IMR-90 (cell line): ENCODE measurements at regions not wholly inside any gene's neighbourhood (a gene's known extent, or its start where the extent isn't known, plus 50 kb on each side); places are given as distances from the start of the nearest gene placed in this dataset.

ENCODE experiments used
- ATAC-seq: fragments of 200-7000 bp; cut with Tn5 transposase; 2 replicates; pipeline ENCODE4 v1.9.1; 2020; ENCODE audit warnings: low read depth, mild to moderate bottlenecking, moderate library complexity
- BruUV-seq: library from RNA; stranded (reverse); fragments of 400-500 nt; replicated peaks from 2 replicates; lab custom pipeline; 2021; lab: Mats Ljungman, UMichigan
- CTCF ChIA-PET: fragments of 300-600 bp; formaldehyde crosslinking; extraction: SDS; loops from one replicate; lab custom pipeline; 2021; ENCODE audit warnings: antibody characterized with exemption; lab: Yijun Ruan, JAX
- POLR2A ChIA-PET: fragments of 300-600 bp; sonication (Branson Sonifier 250); formaldehyde crosslinking; loops from one replicate; lab custom pipeline; 2022; ENCODE audit warnings: antibody characterized with exemption; ENCODE audit not compliant: unreplicated experiment; lab: Charles Lee
- DNase-seq: peaks from one replicate; pipeline ENCODE4 v3.0.0; 2013
- H2AFZ ChIP-seq: replicated peaks from 2 replicates; pipeline ENCODE3; 2013; ENCODE audit warnings: low read length, mild to moderate bottlenecking; ENCODE audit not compliant: poor library complexity
- H2AK5ac ChIP-seq: 2 replicates; pipeline ENCODE4 v1.6.1; 2013; ENCODE audit warnings: low read depth, low read length, inconsistent platforms
- H2AK9ac ChIP-seq: replicated peaks from 2 replicates; pipeline ENCODE3; 2013; ENCODE audit warnings: mild to moderate bottlenecking, low read depth, low read length, moderate library complexity; ENCODE audit not compliant: poor library complexity
- H2BK120ac ChIP-seq: 2 replicates; pipeline ENCODE4 v1.6.1; 2013; ENCODE audit warnings: low read depth, low read length, inconsistent platforms
- H2BK15ac ChIP-seq: 3 replicates; pipeline ENCODE4 v1.6.1; 2013; ENCODE audit warnings: low read depth, low read length, inconsistent platforms
- H2BK20ac ChIP-seq: 2 replicates; pipeline ENCODE4 v1.6.1; 2013; ENCODE audit warnings: low read depth, mild to moderate bottlenecking, inconsistent platforms, low read length, moderate library complexity
- H2BK5ac ChIP-seq: 2 replicates; pipeline ENCODE4 v1.6.1; 2013; ENCODE audit warnings: mild to moderate bottlenecking, low read depth, low read length, inconsistent platforms; ENCODE audit not compliant: poor library complexity, severe bottlenecking
- H3K14ac ChIP-seq: replicated peaks from 2 replicates; pipeline ENCODE4 v1.6.1; 2013; ENCODE audit warnings: low read depth, low read length, inconsistent platforms
- H3K18ac ChIP-seq: 2 replicates; pipeline ENCODE4 v1.6.1; 2013; ENCODE audit warnings: low read depth, low read length, control low read depth
- H3K23ac ChIP-seq: 2 replicates; pipeline ENCODE4 v1.6.1; 2013; ENCODE audit warnings: low read depth, low read length, inconsistent platforms
- H3K27ac ChIP-seq: 2 replicates; pipeline ENCODE4 v1.5.1; 2013; ENCODE audit warnings: mild to moderate bottlenecking, control low read depth, low read length; ENCODE audit not compliant: insufficient read depth
- H3K27me3 ChIP-seq: 2 replicates; pipeline ENCODE4 v1.6.1; 2013; ENCODE audit warnings: low read length; ENCODE audit not compliant: control insufficient read depth, insufficient read depth
- H3K36me3 ChIP-seq: 2 replicates; pipeline ENCODE4 v1.6.1; 2013; ENCODE audit warnings: low read length, mixed read lengths; ENCODE audit not compliant: control insufficient read depth, insufficient read depth
- H3K4ac ChIP-seq: 2 replicates; pipeline ENCODE4 v1.6.1; 2013; ENCODE audit warnings: low read depth, low read length, inconsistent platforms
- H3K4me1 ChIP-seq: 2 replicates; pipeline ENCODE4 v1.6.1; 2013; ENCODE audit warnings: low read length, mixed read lengths; ENCODE audit not compliant: control insufficient read depth, insufficient read depth
- H3K4me2 ChIP-seq: 2 replicates; pipeline ENCODE4 v1.6.1; 2013; ENCODE audit warnings: low read depth, mild to moderate bottlenecking, control low read depth, low read length, moderate library complexity
- H3K4me3 ChIP-seq: 2 replicates; pipeline ENCODE4 v1.5.1; 2013; ENCODE audit warnings: low read depth, mild to moderate bottlenecking, control low read depth, low read length, moderate library complexity; ENCODE audit not compliant: insufficient read depth
- H3K56ac ChIP-seq: 2 replicates; pipeline ENCODE4 v1.6.1; 2013; ENCODE audit warnings: low read length, inconsistent platforms; ENCODE audit not compliant: insufficient read depth; ENCODE audit errors: extremely low read depth
- H3K79me1 ChIP-seq, 2 experiments: 2 replicates each; pipeline ENCODE4 v1.6.1; 2013; ENCODE audit warnings: low read length in 2 of 2, inconsistent platforms in 1 of 2, low read depth in 1 of 2
- H3K9ac ChIP-seq: 2 replicates; pipeline ENCODE4 v1.6.1; 2013; ENCODE audit warnings: low read depth, low read length, control low read depth
- H3K9me1 ChIP-seq: 2 replicates; pipeline ENCODE4 v1.6.1; 2013; ENCODE audit warnings: low read length, inconsistent platforms; ENCODE audit not compliant: insufficient read depth
- H3K9me3 ChIP-seq: 2 replicates; pipeline ENCODE4 v1.6.1; 2013; ENCODE audit warnings: low read length; ENCODE audit not compliant: control insufficient read depth, insufficient read depth
- H4K20me1 ChIP-seq: 2 replicates; pipeline ENCODE4 v1.6.1; 2013; ENCODE audit warnings: low read length, inconsistent platforms; ENCODE audit not compliant: insufficient read depth
- H4K5ac ChIP-seq: 2 replicates; pipeline ENCODE4 v1.6.1; 2013; ENCODE audit warnings: mild to moderate bottlenecking, low read depth, low read length, control low read depth
- H4K8ac ChIP-seq, 2 experiments: 2 replicates each; pipeline ENCODE4 v1.6.1; 2013; ENCODE audit warnings: low read depth in 2 of 2, low read length in 2 of 2, control low read depth in 1 of 2, inconsistent platforms in 1 of 2
- H4K91ac ChIP-seq: 2 replicates; pipeline ENCODE4 v1.6.1; 2013; ENCODE audit warnings: low read depth, low read length, inconsistent platforms; ENCODE audit not compliant: insufficient read depth
- BHLHE40 ChIP-seq: fragments of 150-350 bp; IDR thresholded peaks from 2 replicates; pipeline ENCODE4 v1.6.1; 2016; ENCODE audit warnings: mild to moderate bottlenecking, low read depth, low read length
- CEBPB ChIP-seq: IDR thresholded peaks from 2 replicates; pipeline ENCODE4 v1.6.1; 2012; ENCODE audit warnings: low read depth, low read length, improper control_type of control experiment
- CHD1 ChIP-seq: IDR thresholded peaks from 2 replicates; pipeline ENCODE4 v1.6.1; 2012; ENCODE audit warnings: low read depth, low read length, improper control_type of control experiment
- CTCF ChIP-seq: conservative IDR thresholded peaks from 2 replicates; pipeline ENCODE4 v1.5.1; 2012; ENCODE audit warnings: mild to moderate bottlenecking, low read depth, low read length, improper control_type of control experiment
- ELK1 ChIP-seq: fragments of 150-350 bp; IDR thresholded peaks from 2 replicates; pipeline ENCODE4 v1.6.1; 2016; ENCODE audit warnings: low read depth, mild to moderate bottlenecking, low read length, moderate library complexity, borderline replicate concordance
- FOS ChIP-seq: fragments of 150-350 bp; IDR thresholded peaks from 2 replicates; pipeline ENCODE4 v1.6.1; 2016; ENCODE audit warnings: low read depth, low read length
- MAFK ChIP-seq: IDR thresholded peaks from 2 replicates; pipeline ENCODE4 v1.6.1; 2012; ENCODE audit warnings: low read depth, low read length, improper control_type of control experiment
- MAZ ChIP-seq: IDR thresholded peaks from 2 replicates; pipeline ENCODE4 v1.6.1; 2012; ENCODE audit warnings: low read depth, mild to moderate bottlenecking, low read length, improper control_type of control experiment, moderate library complexity, borderline replicate concordance
- MXI1 ChIP-seq: IDR thresholded peaks from 2 replicates; pipeline ENCODE4 v1.6.1; 2012; ENCODE audit warnings: low read depth, mild to moderate bottlenecking, low read length, moderate library complexity, borderline replicate concordance
- POLR2A ChIP-seq: IDR thresholded peaks from 2 replicates; pipeline ENCODE4 v1.6.1; 2012; ENCODE audit warnings: mild to moderate bottlenecking, low read depth, low read length
- RAD21 ChIP-seq: IDR thresholded peaks from 2 replicates; pipeline ENCODE4 v1.6.1; 2012; ENCODE audit warnings: low read length, improper control_type of control experiment
- RCOR1 ChIP-seq: IDR thresholded peaks from 2 replicates; pipeline ENCODE4 v1.6.1; 2012; ENCODE audit warnings: mild to moderate bottlenecking, low read length, improper control_type of control experiment; ENCODE audit not compliant: insufficient replicate concordance
- RFX5 ChIP-seq: IDR thresholded peaks from 2 replicates; pipeline ENCODE4 v1.8.0; 2012; ENCODE audit warnings: low read depth, mild to moderate bottlenecking, low read length, moderate library complexity
- SMC3 ChIP-seq: fragments of 150-350 bp; IDR thresholded peaks from 2 replicates; pipeline ENCODE4 v1.6.1; 2016; ENCODE audit warnings: low read depth, mild to moderate bottlenecking, antibody characterized with exemption, low read length, moderate library complexity
- USF2 ChIP-seq: fragments of 150-350 bp; IDR thresholded peaks from 2 replicates; pipeline ENCODE4 v1.6.1; 2017; ENCODE audit warnings: mild to moderate bottlenecking, antibody characterized with exemption, low read length, low read depth
- WGBS, 2 experiments: methylation state at CpG; one replicate each; pipeline versions ENCODE4 v1.1.5 to v1.1.7; 2013; ENCODE audit warnings: missing lambda C conversion rate in 2 of 2; ENCODE audit not compliant: insufficient read length in 1 of 2; ENCODE audit errors: extremely low coverage in 2 of 2; 5-methylcytosine and 5-hydroxymethylcytosine counted together
- dilution Hi-C: fragments of 300-500 bp; cut with HindIII; formaldehyde crosslinking; loops from one replicate; pipeline ENCODE4 v1.14.3; 2018; ENCODE audit warnings: low sequenced_read_pairs; ENCODE audit not compliant: unreplicated experiment
- in situ Hi-C: fragments of 300-500 bp; cut with MboI; formaldehyde crosslinking; loops from 3 replicates; pipeline ENCODE4 v1.14.3; 2019; ENCODE audit warnings: low sequenced_read_pairs, inconsistent platforms, mixed read lengths
- intact Hi-C: fragments of 100-400 bp; cut with micrococcal nuclease; formaldehyde crosslinking; loops from 2 replicates; pipeline ENCODE4 v1.10.0; 2022

GRCh38 chr5:85823462-85824426 is 794.0 kb upstream of the COX7C start:
- H4K20me1 ChIP-seq: no peaks in the 10 kb centered on the region
- no peak overlapping the region for H3K14ac ChIP-seq
- H3K36me3 ChIP-seq: no peaks in the 10 kb centered on the region
- H3K4ac ChIP-seq: no peak overlapping the region
- H3K79me1 ChIP-seq: no peaks in the 10 kb centered on the region
- H3K23ac ChIP-seq: no peak overlapping the region
- H3K18ac ChIP-seq: no peak overlapping the region
- dilution Hi-C loops: no loop called here
- H2BK5ac ChIP-seq: no peak overlapping the region
- H2BK15ac ChIP-seq: no peak overlapping the region
- peaks cover 7% of the 10 kb centered on the region; the same call in 1 of the 2 replicates for H3K9me3 ChIP-seq
- no peaks in the 10 kb centered on the region for H3K4me1 ChIP-seq
- no peaks in the 10 kb centered on the region for H3K27me3 ChIP-seq
- H4K5ac ChIP-seq: no peak overlapping the region
- POLR2A ChIA-PET: no interaction called here
- no peak overlapping the region for H3K4me3 ChIP-seq
- no peak overlapping the region for H4K8ac ChIP-seq
- DNase-seq (no peak), ATAC-seq (no peak)
- no peak overlapping the region for H3K9ac ChIP-seq
- no peaks in the 10 kb centered on the region for H3K9me1 ChIP-seq
- no peak overlapping the region for H2AK9ac ChIP-seq
- H4K91ac ChIP-seq: no peak overlapping the region
- no peak overlapping the region for H3K4me2 ChIP-seq
- no peak overlapping the region for H2BK20ac ChIP-seq
- BruUV-seq: no TSS peak
- intact Hi-C loops: no loop called here
- H2AFZ ChIP-seq: no peak overlapping the region
- no CpG with 5 or more reads among the region's 6 CpGs for WGBS, 2 experiments
- H2BK120ac ChIP-seq: no peak overlapping the region
- CTCF ChIA-PET: no interaction called here
- no peak overlapping the region for H2AK5ac ChIP-seq
- no peak overlapping the region for H3K56ac ChIP-seq
- H3K27ac ChIP-seq: no peak overlapping the region
- in situ Hi-C loops: no loop called here
- TF ChIP-seq BHLHE40 (no peak), CTCF (no peak), CHD1 (no peak), MXI1 (no peak), ELK1 (no peak), USF2 (no peak), MAZ (no peak), RCOR1 (no peak), CEBPB (no peak), SMC3 (no peak), RFX5 (no peak), MAFK (no peak), RAD21 (no peak), FOS (no peak), POLR2A (no peak)
